GM21367 (cell line): ENCODE measurements at regions not wholly inside any gene's neighbourhood (a gene's known extent, or its start where the extent isn't known, plus 50 kb on each side); places are given as distances from the start of the nearest gene placed in this dataset.

Source experiments
- ATAC-seq: cut with Tn5 transposase; IDR thresholded peaks from one replicate; pipeline ENCODE4 v1.9.1; 2021; ENCODE audit not compliant: unreplicated experiment

DNA sequence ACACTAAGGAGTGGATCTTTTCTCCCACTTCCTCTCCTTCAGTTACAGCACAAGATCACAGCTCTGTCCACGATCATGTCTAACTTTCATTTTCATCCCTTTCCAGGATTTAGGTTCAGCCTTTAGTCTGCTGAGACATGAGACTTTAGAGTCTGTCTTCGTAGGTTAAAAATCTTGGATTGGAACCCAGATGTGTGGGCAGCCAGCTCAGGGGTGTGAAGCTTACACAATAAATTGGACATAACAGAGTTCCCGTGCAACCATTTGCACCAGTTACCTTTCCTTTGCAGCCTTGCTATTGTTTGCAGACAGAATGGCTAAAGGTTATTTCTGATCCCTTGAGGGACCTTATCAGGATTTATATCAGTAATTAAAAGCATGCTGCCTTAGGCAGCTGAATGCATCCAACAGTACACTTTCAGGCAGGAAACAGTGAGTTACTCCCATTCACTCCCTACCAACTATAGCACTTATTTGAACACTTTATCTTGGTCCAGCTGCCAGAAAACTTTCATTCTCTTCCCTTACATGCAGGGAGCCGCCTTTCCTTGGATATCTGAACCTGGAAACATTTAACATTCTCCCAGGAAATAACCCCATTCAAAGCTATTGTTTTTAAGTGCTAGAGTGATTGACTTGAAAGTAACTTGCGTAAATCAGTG, 87.3 kb downstream of the TMEM100 start:
- no peak for ATAC-seq

DNA sequence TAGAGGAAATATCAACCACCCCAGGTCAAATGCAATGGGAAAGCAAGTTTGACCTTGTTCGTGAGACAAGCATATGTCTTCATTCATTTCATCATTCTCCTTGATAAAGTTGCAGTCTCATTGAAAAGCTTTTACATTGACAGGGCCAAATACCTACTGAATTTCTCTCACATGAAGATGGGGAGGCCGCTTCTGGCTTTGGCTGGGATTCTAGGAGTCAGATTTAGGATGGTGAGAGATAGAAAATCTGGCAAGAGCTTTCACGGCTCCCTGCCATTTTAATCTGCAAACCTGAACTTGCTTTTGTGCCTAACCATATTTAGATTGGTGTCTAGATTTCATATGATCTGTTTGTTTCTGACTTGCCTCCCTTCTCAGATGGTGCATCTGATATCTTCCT, 88.0 kb downstream of the TMEM100 start:
- ATAC-seq = no peak

DNA sequence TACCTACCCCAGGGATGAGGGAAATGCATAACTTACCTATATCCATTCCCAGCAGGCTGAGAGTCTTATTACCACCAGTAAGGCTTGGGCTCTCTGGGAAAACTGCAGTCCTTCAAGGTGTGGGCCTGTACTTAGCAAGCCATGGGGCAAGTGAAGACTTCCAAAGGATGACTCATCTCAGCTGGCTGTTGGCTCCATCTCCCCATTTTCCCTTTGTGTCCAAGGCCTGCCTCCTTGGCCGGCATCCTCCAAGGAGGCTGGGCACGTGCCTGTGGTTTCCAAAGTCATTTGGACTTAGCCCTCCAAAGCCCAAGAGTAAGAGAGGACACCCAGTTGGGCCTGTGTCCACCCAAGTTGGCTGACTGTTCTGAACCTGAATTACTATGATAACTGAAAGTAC, 89.8 kb downstream of the TMEM100 start:
- no peak for ATAC-seq

DNA sequence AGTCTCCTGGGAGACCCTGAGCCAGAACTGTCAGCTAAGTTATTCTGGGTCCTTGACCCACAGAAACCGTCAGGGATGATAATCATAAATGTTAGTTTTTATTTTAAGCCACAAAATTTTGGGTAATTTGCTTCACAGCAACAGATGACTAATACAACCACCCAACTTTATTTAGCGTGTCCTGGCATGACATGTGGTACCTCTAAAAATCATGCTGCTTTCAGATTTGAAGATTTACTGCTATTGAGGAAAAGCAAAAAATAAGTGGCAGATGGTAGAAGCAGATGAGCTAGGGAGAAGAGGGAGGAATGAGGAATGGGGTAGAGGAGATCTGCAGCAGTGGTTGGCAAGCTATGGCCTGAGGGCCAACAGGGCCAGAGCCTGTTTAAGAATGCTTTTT, 90.4 kb downstream of the TMEM100 start:
- ATAC-seq = no peak

DNA sequence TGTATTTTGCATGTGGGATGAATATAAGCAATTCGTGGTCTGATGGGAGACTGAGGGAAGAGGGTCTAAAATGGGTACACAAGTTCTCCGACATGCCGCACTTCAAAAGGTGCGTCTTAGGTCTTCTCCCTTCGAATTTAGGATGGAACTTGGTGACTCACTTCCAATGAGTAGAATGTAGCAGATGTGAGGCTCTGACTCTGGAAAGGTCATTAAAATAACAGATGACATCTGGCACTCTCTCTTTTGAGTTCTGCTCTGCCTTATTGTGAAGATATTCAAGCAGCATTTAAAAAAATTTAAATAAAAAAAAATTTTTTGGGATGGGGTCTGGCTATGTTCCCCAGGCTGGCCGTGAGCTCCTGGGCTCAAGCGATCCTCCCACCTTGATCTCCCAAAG, 92.7 kb downstream of the TMEM100 start:
- ATAC-seq = no peak

DNA sequence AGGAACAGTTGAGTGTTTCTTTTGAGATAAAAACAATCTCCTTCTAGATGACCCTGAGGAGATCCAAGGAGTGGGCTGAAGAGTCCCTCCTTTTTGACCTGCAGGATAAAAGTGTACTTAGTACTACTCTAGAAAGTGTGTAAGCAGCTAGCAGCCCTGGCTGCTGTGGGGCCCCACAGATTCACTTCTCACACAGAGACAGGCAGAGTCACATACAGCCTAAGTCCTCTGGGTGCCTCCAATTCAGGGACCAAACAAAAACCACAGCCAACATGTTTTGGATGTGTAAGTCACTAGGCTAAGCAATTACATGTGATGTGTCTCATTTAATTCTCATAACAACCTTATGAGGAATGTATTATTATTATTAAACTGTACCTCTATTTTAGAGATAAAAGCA, 97.1 kb downstream of the TMEM100 start:
- ATAC-seq = peak; percentile 74

DNA sequence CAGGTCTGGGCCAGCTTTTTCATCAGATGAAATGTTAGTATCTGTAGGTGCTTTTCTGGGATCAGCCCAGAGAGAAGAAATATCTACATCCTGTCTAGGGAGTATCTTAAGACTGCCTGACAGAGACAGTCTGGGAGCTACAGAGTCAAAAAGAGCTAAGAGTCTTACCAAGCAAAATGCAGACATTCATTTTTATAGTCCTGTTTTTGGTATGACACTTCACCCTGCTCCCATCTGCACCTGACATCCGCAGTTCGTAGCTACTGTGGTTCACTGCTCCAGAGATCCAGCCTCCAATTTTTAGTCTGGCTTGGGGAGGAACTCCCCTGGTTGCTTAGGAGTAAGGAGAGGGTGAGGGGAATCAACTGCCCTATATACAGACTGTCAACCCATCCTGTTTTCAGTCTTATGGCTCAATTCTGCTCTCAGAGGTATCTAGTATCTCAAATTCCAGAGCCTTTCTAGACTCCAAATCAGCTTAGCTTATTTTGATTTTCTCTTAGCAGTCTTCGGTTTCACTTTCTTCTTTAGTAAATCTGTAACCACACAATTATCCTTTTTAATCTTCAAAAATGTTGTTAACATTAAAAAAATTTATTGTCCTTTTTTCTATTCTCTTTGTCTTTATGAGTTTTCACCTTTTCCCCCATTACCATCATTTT, 97.8 kb downstream of the TMEM100 start:
- ATAC-seq = peak; percentile 64

DNA sequence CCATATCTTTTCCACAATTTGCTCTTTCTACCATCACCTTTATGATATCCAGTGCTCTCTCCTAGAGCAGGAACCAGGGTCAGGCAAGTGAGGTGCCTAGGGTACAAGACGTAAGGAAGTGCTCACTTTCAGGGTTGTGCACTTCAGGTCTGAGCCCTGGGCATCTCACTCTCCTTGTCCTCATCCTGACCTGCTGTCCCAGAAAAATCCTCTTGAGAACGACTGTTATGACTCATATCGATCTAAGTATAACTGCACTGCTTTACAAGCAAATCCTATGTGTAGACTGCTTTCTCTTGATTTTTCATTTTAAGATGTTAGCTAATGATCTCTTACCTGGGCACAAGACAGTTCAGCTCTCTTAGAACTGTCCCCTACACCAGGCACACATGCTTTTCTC, 100.1 kb downstream of the TMEM100 start:
- ATAC-seq = no peak

DNA sequence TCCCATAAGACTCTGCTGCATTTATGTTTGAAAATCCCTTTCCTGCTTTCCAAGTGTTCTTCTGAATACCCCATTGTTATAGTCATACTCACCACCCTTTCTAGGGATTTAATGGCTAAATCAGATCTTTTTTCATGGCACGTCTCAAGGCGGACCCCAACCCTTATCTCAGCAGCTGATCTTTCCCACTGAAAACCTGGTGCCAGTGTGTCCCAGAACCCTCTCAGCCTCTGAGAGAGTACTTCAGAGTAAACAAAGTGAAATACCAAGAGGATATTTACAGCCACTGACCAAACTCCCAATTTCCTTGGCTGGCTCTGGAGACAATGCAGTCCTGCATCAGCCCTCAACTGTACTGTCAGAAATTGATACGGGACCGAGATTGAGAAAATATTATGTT, 101.7 kb downstream of the TMEM100 start:
- ATAC-seq = no peak

DNA sequence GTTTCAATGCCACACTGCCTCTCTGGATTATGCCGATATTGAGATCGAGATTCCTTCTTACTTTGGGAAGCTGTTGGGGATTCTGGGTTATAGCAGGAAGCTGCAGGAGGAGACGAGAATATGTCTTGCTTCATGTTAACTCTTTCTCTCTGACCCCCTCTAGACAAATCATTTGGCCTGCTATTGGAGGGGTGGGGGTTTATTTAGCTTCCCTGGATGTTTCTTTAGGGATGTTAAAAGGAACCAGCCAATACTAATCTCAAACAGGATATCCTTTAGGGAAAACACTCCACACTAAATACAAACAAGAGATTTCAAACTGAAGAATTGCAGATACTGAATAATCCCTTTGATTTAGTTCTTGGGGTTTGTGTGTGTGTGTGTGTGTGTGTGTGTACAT, 102.6 kb downstream of the TMEM100 start:
- ATAC-seq = no peak

DNA sequence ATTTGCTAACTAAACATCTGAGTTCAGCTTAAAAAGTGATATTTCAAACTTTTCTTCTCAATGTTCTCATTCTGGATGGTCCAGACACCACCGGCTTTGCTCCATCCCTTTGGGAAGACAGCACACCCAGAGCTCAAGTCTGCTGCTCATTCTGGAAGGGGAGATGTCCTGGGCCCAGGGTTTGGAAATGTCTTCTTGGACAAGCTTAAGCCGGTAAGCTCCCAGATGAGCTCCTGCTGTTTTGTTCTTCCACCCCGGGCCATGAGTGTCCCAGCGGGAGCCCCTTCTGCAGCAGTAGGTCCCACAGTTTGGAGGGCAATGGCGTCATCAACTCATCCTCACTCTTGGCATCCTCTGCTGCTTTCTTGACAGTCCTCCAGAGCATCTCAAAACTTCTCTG, 105.2 kb downstream of the TMEM100 start:
- ATAC-seq = no peak

DNA sequence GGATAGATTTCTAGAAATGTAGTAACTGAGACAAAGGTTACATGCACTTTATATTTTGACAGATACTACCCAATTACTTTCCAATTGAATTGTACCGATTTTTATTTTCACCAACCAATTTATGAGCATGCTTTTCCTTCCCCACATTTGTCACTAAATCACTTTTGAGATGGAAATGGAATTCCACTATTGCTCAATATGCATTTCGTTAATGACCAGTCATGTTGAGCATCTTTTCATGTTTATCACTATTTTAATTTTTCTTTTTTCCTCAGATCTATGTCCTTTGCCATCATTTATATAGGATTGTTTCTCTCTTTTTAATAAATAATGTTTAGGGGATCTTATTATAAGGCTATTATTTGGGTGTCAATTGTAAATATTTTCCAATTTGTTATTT, 102.8 kb upstream of the SMIM36 start:
- no peak for ATAC-seq

DNA sequence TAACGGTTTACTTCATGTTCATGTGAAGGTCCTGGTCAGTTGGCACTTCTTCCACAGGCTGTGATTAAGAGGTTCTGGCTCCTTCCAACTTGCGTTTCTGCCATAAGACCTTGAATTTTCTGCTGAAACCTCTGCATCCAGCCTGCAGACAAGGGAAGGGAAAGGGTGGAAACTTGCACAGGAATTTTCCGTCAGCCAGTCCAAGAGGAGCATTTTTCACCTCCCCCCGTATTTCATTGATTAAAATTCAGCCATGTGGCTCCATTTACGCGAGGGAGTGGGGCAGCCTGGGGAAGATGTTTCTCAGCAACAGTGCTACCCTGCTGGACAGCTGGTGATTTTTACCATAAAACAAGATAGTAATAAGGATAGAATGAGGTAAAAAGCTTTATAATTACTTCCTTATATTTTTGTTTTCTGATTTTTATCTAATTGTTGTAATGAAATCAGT, 101.5 kb upstream of the SMIM36 start:
- ATAC-seq = no peak

DNA sequence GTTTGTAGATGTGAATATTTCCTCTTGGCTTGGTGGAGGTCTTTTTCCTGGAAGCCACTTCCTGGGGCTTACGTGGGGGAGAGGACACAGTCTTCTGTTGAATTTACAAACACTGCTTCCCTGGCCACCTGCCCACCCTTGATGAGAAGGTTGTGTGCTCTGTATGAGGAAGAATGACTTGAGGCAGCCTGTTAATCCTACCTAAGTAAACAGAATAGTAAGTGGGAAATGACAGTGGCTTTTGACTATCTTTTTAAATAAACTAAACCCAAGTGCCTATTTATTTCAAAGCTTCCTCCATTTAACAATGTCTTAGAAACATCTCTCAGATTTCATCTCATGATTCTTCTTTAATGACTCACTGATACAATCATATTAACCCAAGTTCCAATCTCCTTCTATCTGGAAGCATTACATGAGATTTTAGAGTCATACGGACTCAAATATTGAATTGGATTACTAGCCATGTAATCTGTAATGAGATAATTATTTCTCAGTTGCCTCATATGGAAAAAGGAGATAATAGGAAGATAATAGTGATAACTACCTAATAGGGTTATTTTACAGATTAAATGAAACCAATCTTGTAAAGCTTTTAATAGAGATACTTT, 96.6 kb upstream of the SMIM36 start:
- ATAC-seq = no peak

DNA sequence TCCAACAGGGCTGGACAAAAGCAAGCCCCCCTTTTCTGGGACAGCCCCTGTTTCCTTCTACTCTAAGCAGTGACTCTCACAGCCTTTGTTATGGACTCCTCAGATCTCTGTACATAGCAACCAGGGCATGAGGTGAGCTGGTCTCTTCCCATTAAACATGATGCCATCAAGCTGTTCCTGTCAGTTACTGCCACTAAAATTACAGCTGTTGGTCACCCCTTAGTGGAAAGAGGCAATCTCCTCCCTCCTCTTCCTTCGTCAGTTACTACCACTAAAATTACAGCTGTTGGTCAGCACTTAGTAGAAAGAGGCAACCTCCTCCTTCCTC, 95.2 kb upstream of the SMIM36 start:
- no peak for ATAC-seq

DNA sequence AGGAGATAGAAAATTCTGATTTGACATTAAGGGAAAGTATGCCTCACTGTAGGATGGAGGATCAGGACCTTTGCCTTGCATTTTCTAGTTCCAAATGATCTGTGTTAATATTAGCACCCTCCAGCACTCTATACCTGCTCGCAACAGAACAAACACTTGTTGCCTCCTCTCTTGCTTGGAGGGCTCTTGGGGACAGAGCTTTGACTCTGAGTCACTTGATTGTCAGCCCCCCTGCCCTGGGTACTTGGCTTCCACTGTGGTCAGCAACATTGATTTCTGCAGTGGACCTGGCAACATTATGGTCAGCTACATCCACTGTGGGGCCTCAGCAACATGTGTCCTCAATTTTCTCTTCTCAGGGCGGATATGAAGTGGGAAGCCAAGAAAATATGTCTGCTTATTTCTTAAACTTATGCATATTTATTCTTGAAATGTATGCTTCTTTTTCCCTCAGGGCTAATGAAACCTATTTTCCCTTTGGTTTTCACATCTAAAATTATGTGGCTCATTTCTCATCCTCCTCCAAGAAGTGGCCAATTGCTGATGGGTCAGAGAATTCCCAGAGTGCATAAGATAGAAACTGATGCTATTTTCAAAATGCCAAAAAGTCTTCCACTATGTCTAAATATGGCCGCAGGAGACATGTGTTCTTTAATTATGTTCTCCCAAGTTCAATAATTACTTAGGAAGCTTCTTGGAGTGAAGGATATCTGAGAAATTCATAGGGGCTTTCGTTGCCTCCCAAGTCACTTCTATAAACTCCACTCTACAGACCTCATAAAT, 94.6 kb upstream of the SMIM36 start:
- no peak for ATAC-seq

DNA sequence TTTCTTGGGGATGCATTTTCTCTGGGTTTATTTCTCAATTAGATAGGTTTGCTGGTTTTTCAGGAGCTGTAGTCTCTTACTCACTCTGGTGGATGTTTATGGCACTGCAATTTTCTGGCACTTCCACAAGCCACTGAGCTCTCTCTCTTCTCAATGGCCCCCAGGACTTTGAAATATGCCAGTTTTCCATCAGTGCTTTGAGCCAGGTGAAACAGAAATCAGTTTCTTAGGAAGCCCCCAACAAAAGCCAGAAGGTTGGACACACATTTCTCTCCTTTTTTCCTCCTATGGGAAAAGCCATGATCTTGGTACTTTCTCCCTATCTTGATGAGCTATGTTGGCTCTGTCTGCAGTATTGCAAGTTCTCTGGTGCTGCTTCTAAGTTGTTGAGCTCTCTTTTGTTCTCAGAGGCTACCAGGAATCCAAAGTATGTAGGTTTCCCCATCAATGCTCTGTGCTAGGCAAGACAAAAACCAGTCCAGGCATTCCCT, 90.7 kb upstream of the SMIM36 start:
- peak; percentile 51 for ATAC-seq

DNA sequence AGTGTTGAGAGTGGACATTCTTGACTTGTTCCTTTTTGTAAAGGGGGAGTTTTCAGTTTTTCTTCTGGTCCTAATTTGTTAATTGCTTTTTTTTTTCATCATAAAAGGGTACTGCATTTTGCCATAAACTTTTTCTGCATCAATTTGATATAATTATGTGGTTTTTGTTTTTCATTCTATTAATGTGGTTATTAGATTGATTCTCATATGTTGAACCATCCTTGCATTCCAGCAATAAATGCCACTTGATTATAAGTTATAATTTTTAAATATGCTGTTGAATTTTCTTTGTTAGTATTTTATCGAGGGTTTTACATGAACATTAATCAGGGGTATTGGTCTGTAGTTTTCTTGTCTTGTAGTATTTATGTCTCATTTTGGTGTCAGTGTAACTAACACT, 87.2 kb upstream of the SMIM36 start:
- ATAC-seq = no peak

DNA sequence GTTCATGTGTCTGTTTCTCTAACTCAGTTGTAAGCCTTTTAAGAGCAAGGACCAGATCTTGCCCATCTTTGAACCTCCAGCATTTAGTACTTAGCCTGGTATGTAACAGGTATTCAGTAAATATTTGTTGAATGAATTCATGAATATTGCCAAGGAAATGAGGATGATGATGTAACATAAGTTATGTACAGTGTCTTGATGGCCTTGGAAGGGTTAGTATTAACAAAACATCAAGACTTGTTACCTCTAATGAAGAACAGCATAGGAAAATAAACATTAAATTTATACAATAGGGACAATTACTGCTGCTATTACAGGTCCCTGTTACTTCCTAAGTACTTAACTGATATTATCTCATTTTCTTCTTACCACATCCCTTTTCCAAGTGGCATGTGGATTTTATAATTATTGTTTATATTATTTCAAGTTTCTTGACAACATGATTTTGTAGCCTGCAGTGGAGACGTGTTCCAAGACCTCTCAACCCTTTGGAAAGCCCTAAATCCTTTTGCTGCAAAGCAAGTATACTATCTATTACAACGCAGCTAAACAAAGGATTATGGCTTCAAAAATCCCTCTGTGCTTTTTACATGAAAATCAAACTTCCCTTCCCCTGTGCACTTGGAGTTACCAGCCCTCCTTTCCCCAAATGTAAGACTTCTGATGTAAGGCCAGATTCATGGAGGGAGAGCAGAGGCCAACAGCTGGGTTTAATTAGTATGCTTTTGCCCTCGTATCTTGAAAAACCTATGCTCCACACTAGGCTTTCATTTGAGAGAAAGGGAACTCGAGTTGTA, 77.4 kb upstream of the SMIM36 start:
- no peak for ATAC-seq

DNA sequence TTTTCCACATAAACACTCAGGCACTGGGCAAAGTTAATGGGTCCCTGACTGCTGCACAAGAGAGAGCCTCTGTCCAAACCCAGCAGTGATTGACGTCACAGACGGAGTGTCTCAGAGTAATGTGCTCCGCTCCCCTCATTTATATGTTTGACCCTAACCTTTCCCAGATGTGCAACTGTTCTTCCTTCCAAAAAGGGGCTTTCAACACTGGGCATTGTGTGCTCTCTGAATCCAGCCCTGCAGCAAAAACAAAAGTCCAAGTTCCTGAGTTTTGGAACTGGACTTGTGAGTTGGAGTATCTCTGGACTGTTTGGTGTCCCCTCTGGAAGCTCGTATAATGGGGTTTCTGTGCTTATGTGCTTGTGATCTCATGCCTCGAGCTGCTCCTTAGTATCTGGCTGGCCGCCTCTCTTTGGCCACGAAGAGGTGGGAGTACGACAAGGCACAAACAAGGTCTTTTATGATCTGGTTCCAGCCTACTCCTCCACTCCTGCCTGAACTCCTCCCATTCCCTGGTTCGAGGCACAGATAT, 76.4 kb upstream of the SMIM36 start:
- ATAC-seq = no peak

DNA sequence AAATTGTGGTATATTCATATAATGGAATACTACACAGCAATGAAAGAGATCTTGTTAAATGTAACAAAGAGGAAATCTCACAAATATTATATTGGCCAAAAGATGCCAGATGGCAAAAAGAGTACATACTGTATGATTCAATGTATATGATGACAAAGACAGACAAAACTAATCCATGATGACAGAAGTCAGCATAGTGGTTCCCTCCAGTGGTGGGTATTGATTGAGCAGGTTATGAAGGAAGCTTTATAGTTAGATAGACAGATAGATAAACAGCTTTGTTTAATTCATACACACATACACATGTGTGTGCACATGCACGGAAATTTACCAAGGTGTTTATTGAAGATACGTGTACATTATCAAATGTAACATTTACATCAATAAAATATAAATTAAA, 74.4 kb upstream of the SMIM36 start:
- ATAC-seq = no peak
